ENCODE measurements at regions not wholly inside any gene's neighbourhood (a gene's known extent, or its start where the extent isn't known, plus 50 kb on each side); places are given as distances from the start of the nearest gene placed in this dataset.

DNA sequence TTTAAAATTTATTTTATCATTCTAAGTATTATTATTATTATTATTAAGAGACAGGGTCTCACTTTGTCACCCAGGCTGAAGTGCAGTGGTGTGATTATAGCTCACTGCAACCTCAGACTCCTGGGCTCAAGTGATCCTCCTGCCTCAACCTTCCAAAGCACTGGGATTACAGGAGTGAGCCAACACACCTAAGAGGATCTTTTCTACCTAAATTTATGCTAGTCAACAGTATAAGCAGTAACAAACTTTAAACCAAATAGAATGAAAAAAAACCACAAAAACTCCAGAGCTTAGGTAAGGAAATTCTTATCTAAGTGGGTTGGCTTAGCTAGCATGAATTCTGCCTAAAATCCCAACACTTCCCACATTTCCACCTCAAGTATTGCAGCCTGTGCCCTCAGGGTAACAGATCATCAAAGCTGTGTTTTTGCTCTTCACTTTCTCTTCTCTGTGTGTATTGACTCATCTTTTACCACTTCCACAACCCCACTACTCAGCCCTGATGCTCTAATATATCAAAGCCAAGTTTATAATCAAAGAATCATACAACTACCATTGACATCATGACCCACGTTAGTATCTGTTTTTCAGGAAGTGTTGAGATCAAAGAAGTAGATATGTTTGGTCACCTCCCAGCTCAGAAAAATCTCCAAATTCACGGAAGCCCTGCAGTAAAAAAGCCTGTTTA lies 93.7 kb upstream of the SPON1 start:
- Mint-ChIP-seq H3K4me3 (ENCODE audit: unreplicated experiment) (no peak overlapping the region), H3K27me3 (ENCODE audit: unreplicated experiment) (peaks cover 32% of the 10 kb centered on the region), H3K27ac (ENCODE audit: unreplicated experiment) (no peak overlapping the region), H3K36me3 (ENCODE audit: unreplicated experiment) (no peaks in the 10 kb centered on the region), H3K4me1 (ENCODE audit: unreplicated experiment) (no peaks in the 10 kb centered on the region), H3K9me3 (ENCODE audit: unreplicated experiment) (no peaks in the 10 kb centered on the region)
- TF ChIP-seq, protein P1, sequence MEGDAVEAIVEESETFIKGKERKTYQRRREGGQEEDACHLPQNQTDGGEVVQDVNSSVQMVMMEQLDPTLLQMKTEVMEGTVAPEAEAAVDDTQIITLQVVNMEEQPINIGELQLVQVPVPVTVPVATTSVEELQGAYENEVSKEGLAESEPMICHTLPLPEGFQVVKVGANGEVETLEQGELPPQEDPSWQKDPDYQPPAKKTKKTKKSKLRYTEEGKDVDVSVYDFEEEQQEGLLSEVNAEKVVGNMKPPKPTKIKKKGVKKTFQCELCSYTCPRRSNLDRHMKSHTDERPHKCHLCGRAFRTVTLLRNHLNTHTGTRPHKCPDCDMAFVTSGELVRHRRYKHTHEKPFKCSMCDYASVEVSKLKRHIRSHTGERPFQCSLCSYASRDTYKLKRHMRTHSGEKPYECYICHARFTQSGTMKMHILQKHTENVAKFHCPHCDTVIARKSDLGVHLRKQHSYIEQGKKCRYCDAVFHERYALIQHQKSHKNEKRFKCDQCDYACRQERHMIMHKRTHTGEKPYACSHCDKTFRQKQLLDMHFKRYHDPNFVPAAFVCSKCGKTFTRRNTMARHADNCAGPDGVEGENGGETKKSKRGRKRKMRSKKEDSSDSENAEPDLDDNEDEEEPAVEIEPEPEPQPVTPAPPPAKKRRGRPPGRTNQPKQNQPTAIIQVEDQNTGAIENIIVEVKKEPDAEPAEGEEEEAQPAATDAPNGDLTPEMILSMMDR (IDR thresholded peaks at IDR 0.05) = no peak
- DNase-seq (ENCODE audit: extremely low spot score, unreplicated experiment) = no peak

DNA sequence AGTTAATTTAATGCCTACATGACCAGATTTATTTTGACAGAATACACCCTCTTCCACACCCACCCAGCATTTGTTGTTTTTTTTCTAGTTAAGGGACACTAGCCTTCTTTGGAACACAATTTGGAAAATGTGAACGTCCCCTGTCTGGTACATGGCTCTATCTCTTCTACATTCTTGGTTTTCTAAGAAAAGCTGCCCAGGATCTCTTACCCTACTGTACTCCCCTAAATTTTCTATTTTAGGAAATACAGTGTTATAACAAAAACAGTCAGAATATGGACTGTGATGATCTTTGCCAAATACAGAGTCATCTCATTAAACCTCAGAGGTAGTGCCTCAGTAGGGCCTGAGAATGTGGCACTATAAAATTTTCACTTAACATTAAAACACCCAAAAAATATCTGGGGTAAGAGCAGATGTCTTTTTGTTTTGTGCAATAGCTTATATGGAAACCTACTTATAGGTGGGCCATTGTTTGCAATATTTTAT lies 93.1 kb upstream of the SPON1 start:
- Mint-ChIP-seq H3K9me3 (ENCODE audit: unreplicated experiment) (no peaks in the 10 kb centered on the region), H3K4me1 (ENCODE audit: unreplicated experiment) (no peaks in the 10 kb centered on the region), H3K27me3 (ENCODE audit: unreplicated experiment) (peaks cover 32% of the 10 kb centered on the region), H3K27ac (ENCODE audit: unreplicated experiment) (no peak overlapping the region), H3K36me3 (ENCODE audit: unreplicated experiment) (no peaks in the 10 kb centered on the region), H3K4me3 (ENCODE audit: unreplicated experiment) (no peak overlapping the region)
- no peak for DNase-seq (ENCODE audit: extremely low spot score, unreplicated experiment)
- TF ChIP-seq, protein P1 (IDR thresholded peaks at IDR 0.05) = no peak

DNA sequence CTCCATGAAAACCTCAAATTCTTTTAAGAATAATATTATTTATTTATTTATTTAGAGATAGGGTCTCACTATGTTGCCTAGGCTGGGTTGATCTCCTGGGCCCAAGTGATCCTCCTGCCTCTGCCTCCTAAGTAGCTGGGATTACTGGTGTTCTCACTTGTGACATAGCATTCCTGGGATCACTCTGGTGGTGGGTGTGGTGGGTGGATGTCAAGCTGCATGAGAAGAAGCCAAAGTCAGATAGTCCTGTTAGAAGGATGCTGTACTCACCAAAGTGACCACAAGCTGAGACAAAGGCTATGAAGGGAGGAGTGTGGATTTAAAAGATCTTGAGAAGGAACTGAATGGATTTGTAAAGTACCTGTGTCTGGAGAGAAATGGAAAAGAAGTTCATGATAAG lies 87.9 kb upstream of the SPON1 start:
- no peak overlapping the region for H3K27ac Mint-ChIP-seq (ENCODE audit: unreplicated experiment)
- H3K36me3 Mint-ChIP-seq (ENCODE audit: unreplicated experiment) = no peaks in the 10 kb centered on the region
- TF ChIP-seq, protein P1 (IDR thresholded peaks at IDR 0.05) = no peak
- DNase-seq (ENCODE audit: extremely low spot score, unreplicated experiment) = no peak
- peaks cover 25% of the 10 kb centered on the region for H3K27me3 Mint-ChIP-seq (ENCODE audit: unreplicated experiment)
- H3K4me3 Mint-ChIP-seq (ENCODE audit: unreplicated experiment) = no peak overlapping the region
- no peaks in the 10 kb centered on the region for H3K4me1 Mint-ChIP-seq (ENCODE audit: unreplicated experiment)
- H3K9me3 Mint-ChIP-seq (ENCODE audit: unreplicated experiment) = no peaks in the 10 kb centered on the region

DNA sequence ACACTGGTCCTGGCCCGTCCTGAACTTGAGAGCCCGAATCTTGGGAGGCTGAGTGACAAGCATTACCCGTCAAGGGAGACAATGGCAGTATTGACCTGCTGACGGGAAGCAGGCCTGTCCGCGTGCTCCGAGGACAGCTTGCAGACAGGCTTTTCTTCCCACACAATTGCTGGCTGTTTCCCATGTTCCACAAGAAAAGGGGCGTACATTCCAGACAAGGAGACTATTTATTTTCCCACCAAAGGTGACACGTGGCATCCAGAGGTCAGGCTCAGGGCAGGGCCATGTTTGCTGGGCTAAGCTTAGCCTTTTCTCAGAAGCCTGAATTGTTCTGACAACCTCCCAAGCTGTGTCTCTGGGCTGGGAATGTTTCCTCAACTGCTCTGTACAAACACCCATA lies 86.9 kb upstream of the SPON1 start:
- no peak overlapping the region for H3K27ac Mint-ChIP-seq (ENCODE audit: unreplicated experiment)
- no peak for DNase-seq (ENCODE audit: extremely low spot score, unreplicated experiment)
- no peak overlapping the region for H3K4me3 Mint-ChIP-seq (ENCODE audit: unreplicated experiment)
- peaks cover 23% of the 10 kb centered on the region for H3K27me3 Mint-ChIP-seq (ENCODE audit: unreplicated experiment)
- TF ChIP-seq, protein P1 (IDR thresholded peaks at IDR 0.05) = no peak
- no peaks in the 10 kb centered on the region for H3K4me1 Mint-ChIP-seq (ENCODE audit: unreplicated experiment)
- no peaks in the 10 kb centered on the region for H3K36me3 Mint-ChIP-seq (ENCODE audit: unreplicated experiment)
- H3K9me3 Mint-ChIP-seq (ENCODE audit: unreplicated experiment) = no peaks in the 10 kb centered on the region

GRCh38 chr11:13876423-13876822 lies 86.1 kb upstream of the SPON1 start:
- Mint-ChIP-seq H3K4me3 (ENCODE audit: unreplicated experiment) (no peak overlapping the region), H3K27ac (ENCODE audit: unreplicated experiment) (no peak overlapping the region), H3K36me3 (ENCODE audit: unreplicated experiment) (no peaks in the 10 kb centered on the region), H3K27me3 (ENCODE audit: unreplicated experiment) (peaks cover 17% of the 10 kb centered on the region), H3K9me3 (ENCODE audit: unreplicated experiment) (no peaks in the 10 kb centered on the region), H3K4me1 (ENCODE audit: unreplicated experiment) (no peaks in the 10 kb centered on the region)
- TF ChIP-seq, protein P1 (IDR thresholded peaks at IDR 0.05) = no peak
- DNase-seq (ENCODE audit: extremely low spot score, unreplicated experiment) = no peak
